ENCODE measurements at regions not wholly inside any gene's neighbourhood (a gene's known extent, or its start where the extent isn't known, plus 50 kb on each side); places are given as distances from the start of the nearest gene placed in this dataset.

- Histone ChIP-seq H3K27me3 (ENCODE audit: insufficient read depth, poor library complexity, severe bottlenecking) (no peaks in the 10 kb centered on the region), H3K4me3 (replicated peaks; ENCODE audit: insufficient read depth, low read length) (no peak overlapping the region), H3K27ac (replicated peaks) (no peak overlapping the region)
- TF ChIP-seq SPI1 (IDR thresholded peaks at IDR 0.05; ENCODE audit: borderline replicate concordance, low read depth) (no peak), REST (IDR thresholded peaks at IDR 0.05; ENCODE audit: insufficient replicate concordance, low read depth) (no peak), GABPA (IDR thresholded peaks at IDR 0.05; ENCODE audit: low read depth) (no peak), CTCF (IDR thresholded peaks at IDR 0.05; ENCODE audit: insufficient read depth, low read length) (no peak), POLR2AphosphoS5 (IDR thresholded peaks at IDR 0.05; ENCODE audit: low read depth) (no peak)
- DNase-seq (ENCODE audit: low read depth in 1 of 2, low spot score in 1 of 2) = no peak
Measured at GRCh38 chr3:157741607-157742006, 238.4 kb upstream of the VEPH1 start.

GRCh38 chr3:157738441-157738840 lies 235.2 kb upstream of the VEPH1 start:
- Histone ChIP-seq H3K4me3 (replicated peaks; ENCODE audit: insufficient read depth, low read length) (no peak overlapping the region), H3K27me3 (ENCODE audit: insufficient read depth, poor library complexity, severe bottlenecking) (no peaks in the 10 kb centered on the region), H3K27ac (replicated peaks) (no peak overlapping the region)
- TF ChIP-seq CTCF (IDR thresholded peaks at IDR 0.05; ENCODE audit: insufficient read depth, low read length) (no peak), SPI1 (IDR thresholded peaks at IDR 0.05; ENCODE audit: borderline replicate concordance, low read depth) (peak; percentile 8; the same call in 1 of the 2 replicates), GABPA (IDR thresholded peaks at IDR 0.05; ENCODE audit: low read depth) (no peak), REST (IDR thresholded peaks at IDR 0.05; ENCODE audit: insufficient replicate concordance, low read depth) (no peak), POLR2AphosphoS5 (IDR thresholded peaks at IDR 0.05; ENCODE audit: low read depth) (no peak)
- peak in 1 of 2 experiments; percentile 52 for DNase-seq (ENCODE audit: low read depth in 1 of 2, low spot score in 1 of 2)

- Histone ChIP-seq H3K4me3 (replicated peaks; ENCODE audit: insufficient read depth, low read length) (no peak overlapping the region), H3K27me3 (ENCODE audit: insufficient read depth, poor library complexity, severe bottlenecking) (no peaks in the 10 kb centered on the region), H3K27ac (replicated peaks) (no peak overlapping the region)
- no peak for DNase-seq (ENCODE audit: low read depth in 1 of 2, low spot score in 1 of 2)
- TF ChIP-seq REST (IDR thresholded peaks at IDR 0.05; ENCODE audit: insufficient replicate concordance, low read depth) = no peak
Measured at GRCh38 chr3:157718800-157719199, 215.6 kb upstream of the VEPH1 start.

- TF ChIP-seq CTCF (IDR thresholded peaks at IDR 0.05; ENCODE audit: insufficient read depth, low read length) (no peak), SPI1 (IDR thresholded peaks at IDR 0.05; ENCODE audit: borderline replicate concordance, low read depth) (no peak), GABPA (IDR thresholded peaks at IDR 0.05; ENCODE audit: low read depth) (no peak)
- no peak for DNase-seq (ENCODE audit: low read depth in 1 of 2, low spot score in 1 of 2)
- no peaks in the 10 kb centered on the region for H3K27me3 ChIP-seq (ENCODE audit: insufficient read depth, poor library complexity, severe bottlenecking)
Measured at GRCh38 chr3:157713101-157713500, 209.9 kb upstream of the VEPH1 start.

More at GRCh38 chr3:157713101-157713500, 209.9 kb upstream of the VEPH1 start:
- Histone ChIP-seq H3K4me3 (replicated peaks; ENCODE audit: insufficient read depth, low read length) (no peak overlapping the region), H3K27ac (replicated peaks) (no peak overlapping the region)

All from HL-60 (cell line).